ENCODE measurements at regions not wholly inside any gene's neighbourhood (a gene's known extent, or its start where the extent isn't known, plus 50 kb on each side); places are given as distances from the start of the nearest gene placed in this dataset.

DNA sequence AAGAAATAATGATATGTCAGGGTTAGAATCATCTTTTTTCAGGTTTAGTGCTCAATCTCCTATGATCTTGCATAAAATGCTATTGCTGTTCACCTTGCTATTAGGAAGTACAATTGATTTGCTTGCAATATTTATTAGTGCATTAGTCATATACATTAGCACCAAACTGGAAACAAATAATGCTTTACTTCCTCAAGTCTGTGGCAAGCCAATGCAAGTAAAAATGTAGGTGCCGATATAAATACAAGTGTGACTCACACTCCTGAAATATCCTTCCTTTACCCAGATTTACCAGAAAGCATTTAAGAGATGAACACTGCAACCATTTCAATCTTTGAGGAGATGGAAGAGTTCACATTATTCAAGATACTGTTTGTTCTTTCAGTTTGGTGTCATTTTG is 1487.7 kb upstream of the ADGRL3 start:
- TF ChIP-seq CTCF (conservative IDR thresholded peaks at IDR 0.05; ENCODE audit: low read depth in 2 of 2) = no peak
- TF ChIP-seq, protein P1, sequence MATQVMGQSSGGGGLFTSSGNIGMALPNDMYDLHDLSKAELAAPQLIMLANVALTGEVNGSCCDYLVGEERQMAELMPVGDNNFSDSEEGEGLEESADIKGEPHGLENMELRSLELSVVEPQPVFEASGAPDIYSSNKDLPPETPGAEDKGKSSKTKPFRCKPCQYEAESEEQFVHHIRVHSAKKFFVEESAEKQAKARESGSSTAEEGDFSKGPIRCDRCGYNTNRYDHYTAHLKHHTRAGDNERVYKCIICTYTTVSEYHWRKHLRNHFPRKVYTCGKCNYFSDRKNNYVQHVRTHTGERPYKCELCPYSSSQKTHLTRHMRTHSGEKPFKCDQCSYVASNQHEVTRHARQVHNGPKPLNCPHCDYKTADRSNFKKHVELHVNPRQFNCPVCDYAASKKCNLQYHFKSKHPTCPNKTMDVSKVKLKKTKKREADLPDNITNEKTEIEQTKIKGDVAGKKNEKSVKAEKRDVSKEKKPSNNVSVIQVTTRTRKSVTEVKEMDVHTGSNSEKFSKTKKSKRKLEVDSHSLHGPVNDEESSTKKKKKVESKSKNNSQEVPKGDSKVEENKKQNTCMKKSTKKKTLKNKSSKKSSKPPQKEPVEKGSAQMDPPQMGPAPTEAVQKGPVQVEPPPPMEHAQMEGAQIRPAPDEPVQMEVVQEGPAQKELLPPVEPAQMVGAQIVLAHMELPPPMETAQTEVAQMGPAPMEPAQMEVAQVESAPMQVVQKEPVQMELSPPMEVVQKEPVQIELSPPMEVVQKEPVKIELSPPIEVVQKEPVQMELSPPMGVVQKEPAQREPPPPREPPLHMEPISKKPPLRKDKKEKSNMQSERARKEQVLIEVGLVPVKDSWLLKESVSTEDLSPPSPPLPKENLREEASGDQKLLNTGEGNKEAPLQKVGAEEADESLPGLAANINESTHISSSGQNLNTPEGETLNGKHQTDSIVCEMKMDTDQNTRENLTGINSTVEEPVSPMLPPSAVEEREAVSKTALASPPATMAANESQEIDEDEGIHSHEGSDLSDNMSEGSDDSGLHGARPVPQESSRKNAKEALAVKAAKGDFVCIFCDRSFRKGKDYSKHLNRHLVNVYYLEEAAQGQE (IDR thresholded peaks at IDR 0.05; ENCODE audit: unreplicated experiment) = no peak
- TF ChIP-seq EZH2 (IDR thresholded peaks at IDR 0.05; ENCODE audit: low read depth, unreplicated experiment) = no peak
- no peak for TF ChIP-seq ZNF331 (CRISPR knock-in tag; IDR thresholded peaks at IDR 0.05; ENCODE audit: low read depth)
- TF ChIP-seq JUNB (IDR thresholded peaks at IDR 0.05; ENCODE audit: unreplicated experiment) = no peak
